ENCODE measurements at regions not wholly inside any gene's neighbourhood (a gene's known extent, or its start where the extent isn't known, plus 50 kb on each side); places are given as distances from the start of the nearest gene placed in this dataset.
"Not testable (repeated sequence)": the region's sequence is repeated elsewhere in the genome, so short reads cannot be mapped to it uniquely, and the experiment has no call there.

DNA sequence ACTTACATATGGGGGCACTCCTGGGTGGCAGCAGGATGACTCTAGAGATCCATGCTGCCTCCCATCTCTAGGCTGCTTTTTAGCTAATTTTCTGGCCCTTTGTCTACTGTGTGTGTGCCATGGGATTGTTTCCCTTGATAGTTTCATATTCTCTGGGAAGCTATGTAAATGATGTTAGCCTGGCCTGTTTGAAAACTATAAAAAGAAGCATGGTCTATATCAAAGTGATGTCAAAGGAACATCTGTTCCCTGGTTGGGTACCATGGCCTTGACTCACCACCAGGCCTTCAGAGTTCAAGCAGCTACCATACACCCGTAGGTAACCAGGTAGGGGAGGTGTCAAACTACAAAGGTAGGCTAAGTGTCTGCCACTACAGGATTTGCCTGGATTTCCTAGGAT lies 310.4 kb downstream of the FRK start:
- H3K27me3 Mint-ChIP-seq (ENCODE audit: low read depth in 3 of 3): no peaks in the 10 kb centered on the region
- Histone ChIP-seq H3K27me3 (ENCODE audit: control insufficient read depth in 2 of 2, insufficient read depth in 2 of 2, low read length in 2 of 2) (no peaks in the 10 kb centered on the region), H3K36me3 (replicated peaks in 1 of 2; ENCODE audit: control insufficient read depth in 1 of 2, insufficient read depth in 2 of 2, low read length in 2 of 2) (no peaks in the 10 kb centered on the region), H4K20me1 (ENCODE audit: insufficient read depth, low read length) (no peaks in the 10 kb centered on the region), H3K4me2 (replicated peaks; ENCODE audit: extremely low read depth, low read length, poor library complexity, severe bottlenecking) (no peak overlapping the region), H2AFZ (ENCODE audit: insufficient read depth, low read depth, low read length, poor library complexity, severe bottlenecking) (no peak overlapping the region), H3K9ac (ENCODE audit: insufficient read depth, low read length, poor library complexity, severe bottlenecking) (no peak overlapping the region), H3K9me3 (replicated peaks in 1 of 2; ENCODE audit: control insufficient read depth in 1 of 2, insufficient read depth in 1 of 2, low read length in 2 of 2) (peaks cover 0 to 3% of the 10 kb centered on the region in 2 donors), H3K4me3 (replicated peaks in 1 of 3; ENCODE audit: low read depth in 2 of 3, low read length in 3 of 3) (no peak overlapping the region), H3K27ac (ENCODE audit: low read depth in 1 of 2, low read length in 2 of 2) (no peak overlapping the region), H3K79me2 (ENCODE audit: insufficient read depth, low read length) (no peaks in the 10 kb centered on the region), H3K4me1 (ENCODE audit: control insufficient read depth in 1 of 2, insufficient read depth in 2 of 2, low read length in 2 of 2) (no peaks in the 10 kb centered on the region)
- TF ChIP-seq CTCF (IDR thresholded peaks at IDR 0.05): no peak
- WGBS (ENCODE audit: insufficient coverage): 86% methylated on average over 1 of the region's 1 CpG
- H3K9me3 Mint-ChIP-seq: peaks cover 0 to 6% (median 3%) of the 10 kb centered on the region in 7 donors
- no peaks in the 10 kb centered on the region for H3K4me1 Mint-ChIP-seq
- H3K36me3 Mint-ChIP-seq: no peaks in the 10 kb centered on the region
- H3K27ac Mint-ChIP-seq: no peak overlapping the region
- no peak for DNase-seq
- intact Hi-C loops (cut with micrococcal nuclease): no loop called here
- no peak overlapping the region for H3K4me3 Mint-ChIP-seq

- Histone ChIP-seq H3K4me1 (ENCODE audit: control insufficient read depth in 1 of 2, insufficient read depth in 2 of 2, low read length in 2 of 2) (no peaks in the 10 kb centered on the region), H3K4me2 (replicated peaks; ENCODE audit: extremely low read depth, low read length, poor library complexity, severe bottlenecking) (no peak overlapping the region), H3K4me3 (replicated peaks in 1 of 3; ENCODE audit: low read depth in 2 of 3, low read length in 3 of 3) (no peak overlapping the region), H4K20me1 (ENCODE audit: insufficient read depth, low read length) (no peaks in the 10 kb centered on the region), H2AFZ (ENCODE audit: insufficient read depth, low read depth, low read length, poor library complexity, severe bottlenecking) (no peak overlapping the region), H3K27ac (ENCODE audit: low read depth in 1 of 2, low read length in 2 of 2) (no peak overlapping the region), H3K79me2 (ENCODE audit: insufficient read depth, low read length) (no peaks in the 10 kb centered on the region), H3K36me3 (replicated peaks in 1 of 2; ENCODE audit: control insufficient read depth in 1 of 2, insufficient read depth in 2 of 2, low read length in 2 of 2) (no peaks in the 10 kb centered on the region), H3K27me3 (ENCODE audit: control insufficient read depth in 2 of 2, insufficient read depth in 2 of 2, low read length in 2 of 2) (no peaks in the 10 kb centered on the region), H3K9ac (ENCODE audit: insufficient read depth, low read length, poor library complexity, severe bottlenecking) (no peak overlapping the region), H3K9me3 (replicated peaks in 1 of 2; ENCODE audit: control insufficient read depth in 1 of 2, insufficient read depth in 1 of 2, low read length in 2 of 2) (peaks cover 0 to 3% of the 10 kb centered on the region in 2 donors)
- Mint-ChIP-seq H3K36me3 (no peaks in the 10 kb centered on the region), H3K27ac (no peak overlapping the region), H3K27me3 (ENCODE audit: low read depth in 3 of 3) (no peaks in the 10 kb centered on the region), H3K9me3 (peaks cover 2 to 10% (median 6%) of the 10 kb centered on the region in 7 donors), H3K4me3 (no peak overlapping the region), H3K4me1 (no peaks in the 10 kb centered on the region)
- WGBS (ENCODE audit: insufficient coverage): no CpG with 5 or more reads among the region's 1 CpG
- intact Hi-C loops (cut with micrococcal nuclease): no loop called here
- TF ChIP-seq CTCF (IDR thresholded peaks at IDR 0.05): no peak
- no peak for DNase-seq
These were observed 313.0 kb downstream of the FRK start for GRCh38 chr6:115747719-115748118.

DNA sequence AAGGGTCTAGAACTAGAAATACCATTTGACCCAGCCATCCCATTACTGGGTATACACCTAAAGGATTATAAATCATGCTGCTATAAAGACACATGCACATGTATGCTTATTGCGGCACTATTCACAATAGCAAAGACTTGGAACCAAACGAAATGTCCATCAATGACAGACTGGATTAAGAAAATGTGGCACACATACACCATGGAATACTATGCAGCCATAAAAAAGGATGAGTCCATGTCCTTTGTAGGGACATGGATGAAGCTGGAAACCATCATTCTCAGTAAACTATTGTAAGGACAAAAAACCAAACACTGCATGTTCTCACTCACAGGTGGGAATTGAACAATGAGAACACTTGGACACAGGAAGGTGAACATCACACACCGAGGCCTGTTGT lies 314.1 kb downstream of the FRK start:
- H3K4me2 ChIP-seq (replicated peaks; ENCODE audit: extremely low read depth, low read length, poor library complexity, severe bottlenecking); H3K4me1 ChIP-seq (ENCODE audit: control insufficient read depth in 1 of 2, insufficient read depth in 2 of 2, low read length in 2 of 2); H4K20me1 ChIP-seq (ENCODE audit: insufficient read depth, low read length); H3K4me1 Mint-ChIP-seq; H3K9ac ChIP-seq (ENCODE audit: insufficient read depth, low read length, poor library complexity, severe bottlenecking); H3K27me3 ChIP-seq (ENCODE audit: control insufficient read depth in 2 of 2, insufficient read depth in 2 of 2, low read length in 2 of 2); DNase-seq; H3K27ac ChIP-seq (ENCODE audit: low read depth in 1 of 2, low read length in 2 of 2); H3K27ac Mint-ChIP-seq; H3K9me3 ChIP-seq (replicated peaks in 1 of 2; ENCODE audit: control insufficient read depth in 1 of 2, insufficient read depth in 1 of 2, low read length in 2 of 2); H3K36me3 ChIP-seq (replicated peaks in 1 of 2; ENCODE audit: control insufficient read depth in 1 of 2, insufficient read depth in 2 of 2, low read length in 2 of 2); H3K4me3 ChIP-seq (replicated peaks in 1 of 3; ENCODE audit: low read depth in 2 of 3, low read length in 3 of 3); H3K36me3 Mint-ChIP-seq; H3K4me3 Mint-ChIP-seq; H3K27me3 Mint-ChIP-seq (ENCODE audit: low read depth in 3 of 3); H3K79me2 ChIP-seq (ENCODE audit: insufficient read depth, low read length); intact Hi-C loops (cut with micrococcal nuclease); H2AFZ ChIP-seq (ENCODE audit: insufficient read depth, low read depth, low read length, poor library complexity, severe bottlenecking): not testable (repeated sequence)
- no CpG with 5 or more reads among the region's 3 CpGs for WGBS (ENCODE audit: insufficient coverage)
- H3K9me3 Mint-ChIP-seq: peaks cover 2 to 10% (median 6%) of the 10 kb centered on the region in 7 donors
